GM19372 (cell line): ENCODE measurements at regions not wholly inside any gene's neighbourhood (a gene's known extent, or its start where the extent isn't known, plus 50 kb on each side); places are given as distances from the start of the nearest gene placed in this dataset.
"Not testable (repeated sequence)": the region's sequence is repeated elsewhere in the genome, so short reads cannot be mapped to it uniquely, and the experiment has no call there.

ENCODE experiments used
- ATAC-seq: cut with Tn5 transposase; IDR thresholded peaks from one replicate; pipeline ENCODE4 v1.9.1; 2021; ENCODE audit warnings: mild to moderate bottlenecking, low read depth, moderate library complexity; ENCODE audit not compliant: unreplicated experiment

- no peak for ATAC-seq
Measured at GRCh38 chr6:23523771-23524170, 602.2 kb upstream of the NRSN1 start.

GRCh38 chr6:23524548-23524947 lies 601.5 kb upstream of the NRSN1 start:
- no peak for ATAC-seq

- no peak for ATAC-seq
Measured at GRCh38 chr6:23526526-23526925, 599.5 kb upstream of the NRSN1 start.

GRCh38 chr6:23529902-23530301 lies 596.1 kb upstream of the NRSN1 start:
- no peak for ATAC-seq

GRCh38 chr6:23531666-23532065 lies 594.3 kb upstream of the NRSN1 start:
- no peak for ATAC-seq

GRCh38 chr6:23532227-23532626 lies 593.8 kb upstream of the NRSN1 start:
- ATAC-seq = no peak

- no peak for ATAC-seq
Measured at GRCh38 chr6:23533311-23533710, 592.7 kb upstream of the NRSN1 start.

GRCh38 chr6:23533944-23534343 lies 592.1 kb upstream of the NRSN1 start:
- no peak for ATAC-seq

- ATAC-seq = no peak
Measured at GRCh38 chr6:23534351-23534750, 591.7 kb upstream of the NRSN1 start.

GRCh38 chr6:23535101-23535500 lies 590.9 kb upstream of the NRSN1 start:
- no peak for ATAC-seq

- ATAC-seq = no peak
Measured at GRCh38 chr6:23537828-23538227, 588.2 kb upstream of the NRSN1 start.

GRCh38 chr6:23547851-23548250 lies 578.2 kb upstream of the NRSN1 start:
- no peak for ATAC-seq

- not testable (repeated sequence) for ATAC-seq
Measured at GRCh38 chr6:23554953-23555352, 571.1 kb upstream of the NRSN1 start.

- no peak for ATAC-seq
Measured at GRCh38 chr6:23559587-23560343, 566.2 kb upstream of the NRSN1 start.

GRCh38 chr6:23561732-23562131 lies 564.3 kb upstream of the NRSN1 start:
- no peak for ATAC-seq

GRCh38 chr6:23562554-23562953 lies 563.5 kb upstream of the NRSN1 start:
- ATAC-seq = no peak

- no peak for ATAC-seq
Measured at GRCh38 chr6:23563323-23563722, 562.7 kb upstream of the NRSN1 start.

- ATAC-seq = no peak
Measured at GRCh38 chr6:23566418-23566817, 559.6 kb upstream of the NRSN1 start.

- ATAC-seq = no peak
Measured at GRCh38 chr6:23568292-23568691, 557.7 kb upstream of the NRSN1 start.

- ATAC-seq = no peak
Measured at GRCh38 chr6:23584134-23584763, 541.8 kb upstream of the NRSN1 start.

- ATAC-seq = no peak
Measured at GRCh38 chr6:23587582-23587981, 538.4 kb upstream of the NRSN1 start.

GRCh38 chr6:23589811-23590210 lies 536.2 kb upstream of the NRSN1 start:
- no peak for ATAC-seq
